Superior temporal gyrus (tissue), 1 donor: ENCODE measurements at regions not wholly inside any gene's neighbourhood (a gene's known extent, or its start where the extent isn't known, plus 50 kb on each side); places are given as distances from the start of the nearest gene placed in this dataset.
A peak's percentile ranks its signal among the peaks of the same experiment; 100 is the strongest.
"Not testable (repeated sequence)": the region's sequence is repeated elsewhere in the genome, so short reads cannot be mapped to it uniquely, and the experiment has no call there.

Experiments used
- DNase-seq: peaks from one replicate; pipeline ENCODE4 v3.0.0-alpha.2; 2016; ENCODE audit errors: extremely low spot score

GRCh38 chr2:113386780-113387433, 50.6 kb upstream of the ZNG1B start:
- DNase-seq: not testable (repeated sequence)

GRCh38 chr2:113379621-113380020, 57.9 kb upstream of the ZNG1B start:
- not testable (repeated sequence) for DNase-seq

- DNase-seq: peak; percentile 27
Observed at GRCh38 chr2:113376913-113377445, 60.5 kb upstream of the ZNG1B start.

GRCh38 chr2:113376253-113376912, 61.1 kb upstream of the ZNG1B start:
- no peak for DNase-seq

- not testable (repeated sequence) for DNase-seq
Observed at GRCh38 chr2:113374857-113375256, 62.6 kb upstream of the ZNG1B start.

DNA sequence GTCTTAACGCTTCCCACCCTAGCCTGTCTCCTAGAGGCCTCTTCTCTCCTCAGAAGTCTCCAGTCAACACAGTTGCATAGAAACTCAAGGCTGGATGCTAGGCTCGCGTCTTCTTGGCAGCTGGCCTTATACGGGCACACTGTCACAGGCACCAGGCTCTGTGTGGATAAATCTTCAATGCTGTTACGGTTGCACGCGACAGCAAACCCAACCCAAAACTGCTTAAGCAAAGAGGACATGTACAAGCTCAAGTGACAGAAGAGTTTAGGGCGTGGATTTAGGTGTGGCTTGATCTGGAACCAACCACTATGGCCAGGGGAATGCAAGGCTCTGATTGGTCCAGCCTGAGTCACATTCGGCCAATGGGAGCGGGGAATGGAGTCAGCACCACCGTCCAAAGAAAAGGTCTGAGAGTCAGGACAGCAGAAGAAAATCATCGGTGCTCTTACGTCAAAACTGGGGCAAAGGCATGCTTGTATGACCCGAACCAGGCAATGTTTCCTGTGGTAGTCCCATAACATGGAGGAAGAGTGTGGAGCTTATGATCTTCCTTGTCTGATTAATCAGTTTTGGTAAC, 65.1 kb upstream of the ZNG1B start:
- not testable (repeated sequence) for DNase-seq

DNA sequence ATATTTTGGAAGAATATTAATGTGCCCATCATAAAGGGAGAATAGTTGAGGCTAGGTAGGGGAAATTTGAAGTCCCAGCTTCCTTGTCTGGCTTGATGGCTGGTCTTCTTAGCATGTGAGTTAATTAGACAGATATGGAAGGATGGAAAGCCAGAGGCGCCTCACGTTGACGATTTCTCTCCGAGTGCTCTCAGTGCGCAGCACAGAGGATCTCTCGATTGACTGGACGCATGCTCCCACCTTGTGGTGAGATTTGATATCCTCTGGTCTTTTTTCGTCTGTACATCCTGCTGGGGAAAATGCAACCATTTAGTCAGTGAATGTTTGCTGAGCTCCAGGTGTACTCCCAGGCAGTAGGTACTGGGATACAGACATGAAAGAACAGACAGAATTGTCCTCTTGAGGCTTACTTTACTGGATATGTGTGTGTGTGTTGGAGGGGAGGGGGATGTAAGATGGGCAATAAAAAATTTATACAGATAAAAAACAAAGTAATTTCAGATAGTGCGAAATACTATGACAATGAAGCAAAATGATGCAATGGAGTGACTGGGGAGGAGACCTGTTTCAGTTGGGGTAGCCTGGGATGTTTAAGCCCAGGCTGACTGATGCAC, 66.9 kb upstream of the ZNG1B start:
- peak; percentile 87 for DNase-seq

GRCh38 chr2:113370030-113370429, 67.5 kb upstream of the ZNG1B start:
- no peak for DNase-seq

GRCh38 chr2:113368581-113368980, 68.9 kb upstream of the ZNG1B start:
- DNase-seq: not testable (repeated sequence)

DNA sequence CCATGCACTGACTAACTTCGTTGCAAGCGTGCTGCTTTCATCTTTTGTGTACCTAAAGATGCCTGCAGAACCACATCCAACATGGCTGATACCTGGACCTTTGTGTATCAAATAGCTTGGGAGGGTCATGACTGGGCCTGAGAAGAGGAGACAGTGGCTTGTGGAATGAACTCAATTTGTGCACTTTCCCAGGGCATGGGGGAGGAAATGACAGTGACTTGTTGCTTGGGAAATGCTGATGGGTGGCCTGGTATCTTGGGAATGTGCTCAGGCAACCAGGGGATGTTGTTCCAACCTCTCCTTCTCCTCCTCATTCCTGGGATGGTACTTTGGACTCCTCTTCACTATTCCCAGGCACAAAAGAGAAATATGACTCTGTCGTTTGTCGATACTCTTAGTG, 70.7 kb upstream of the ZNG1B start:
- DNase-seq: not testable (repeated sequence)

DNA sequence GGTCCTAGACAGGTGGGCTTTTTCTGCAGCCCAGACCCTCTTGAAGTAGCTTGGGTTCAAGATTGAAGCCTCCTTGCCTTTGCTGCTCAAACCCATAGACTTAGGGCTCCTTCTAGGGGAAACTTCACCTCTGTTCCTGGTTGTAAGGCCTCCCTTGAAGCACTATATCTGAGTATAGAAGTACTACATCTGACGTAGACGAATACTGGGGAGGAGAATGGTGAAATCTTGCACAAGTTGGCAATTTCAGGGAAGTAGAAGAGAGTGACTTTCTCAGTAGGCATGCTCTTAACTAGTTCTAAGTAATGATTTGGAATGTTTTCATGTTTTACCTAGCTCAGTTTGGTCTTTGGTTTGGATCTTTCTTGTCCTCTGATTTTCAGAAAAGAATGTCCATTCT, 71.7 kb upstream of the ZNG1B start:
- not testable (repeated sequence) for DNase-seq

DNA sequence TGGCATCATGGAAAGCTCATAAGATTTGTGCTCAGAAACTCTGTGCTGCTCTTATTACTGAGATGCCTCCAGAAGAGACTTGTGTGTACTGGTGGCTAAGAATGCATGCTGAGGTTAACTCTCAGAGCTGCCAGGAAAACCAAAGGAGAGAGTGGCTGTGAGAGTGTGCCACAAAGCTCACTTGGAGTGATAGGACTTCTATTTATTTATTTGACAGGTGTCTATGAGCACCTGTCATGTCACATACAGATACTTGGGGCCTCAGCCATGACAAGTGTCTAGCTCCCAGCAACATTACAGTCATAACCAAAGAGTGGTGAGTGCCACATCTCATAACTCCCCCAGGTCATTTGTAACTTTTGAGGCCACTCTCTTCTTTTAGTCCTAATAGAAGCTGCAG, 72.2 kb upstream of the ZNG1B start:
- not testable (repeated sequence) for DNase-seq

- DNase-seq: no peak
Observed at GRCh38 chr2:113361051-113361450, 76.4 kb upstream of the ZNG1B start.

DNA sequence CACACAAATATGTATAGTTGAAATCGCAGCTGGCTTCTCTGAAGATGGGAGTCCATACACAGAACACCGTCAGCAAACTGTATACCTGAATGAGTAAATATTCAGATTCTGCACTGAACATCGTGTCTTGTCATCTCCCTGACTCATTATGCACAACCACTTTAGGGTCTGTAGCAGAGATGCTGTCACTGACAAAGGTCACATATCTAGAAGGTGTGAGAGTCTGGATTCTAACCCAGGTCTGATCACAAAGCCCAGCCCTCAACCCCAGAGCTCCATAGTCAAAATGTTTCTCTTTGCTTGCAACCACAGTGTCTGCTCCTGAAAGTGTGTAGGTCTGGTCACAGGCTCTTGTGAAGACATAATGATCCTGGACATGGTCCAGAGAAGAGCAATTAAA, 78.3 kb upstream of the PAX8 start:
- no peak for DNase-seq

DNA sequence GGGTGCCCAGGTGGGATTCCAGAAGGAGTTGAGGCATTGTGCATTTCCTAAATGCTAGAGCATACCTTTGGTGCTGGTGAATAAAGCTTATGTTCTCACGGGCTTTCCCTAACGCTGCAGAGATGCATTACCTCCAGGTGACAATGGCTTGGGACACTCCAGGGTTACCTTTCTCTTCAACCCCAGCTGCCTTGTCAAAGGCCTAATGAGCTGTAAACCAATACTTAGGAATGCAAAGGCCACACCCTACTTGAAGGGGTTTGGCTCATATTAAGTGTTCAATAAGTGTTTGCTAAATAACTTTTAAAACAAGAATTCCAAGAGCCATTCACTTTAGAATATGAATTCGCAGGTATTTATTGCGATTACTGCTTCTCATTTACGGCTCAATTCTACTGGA, 77.6 kb upstream of the PAX8 start:
- not testable (repeated sequence) for DNase-seq

- DNase-seq: not testable (repeated sequence)
Observed at GRCh38 chr2:113355339-113356015, 76.8 kb upstream of the PAX8 start.

GRCh38 chr2:113351375-113352355, 72.9 kb upstream of the PAX8 start:
- DNase-seq: no peak

GRCh38 chr2:113343800-113344199, 65.1 kb upstream of the PAX8 start:
- not testable (repeated sequence) for DNase-seq

DNA sequence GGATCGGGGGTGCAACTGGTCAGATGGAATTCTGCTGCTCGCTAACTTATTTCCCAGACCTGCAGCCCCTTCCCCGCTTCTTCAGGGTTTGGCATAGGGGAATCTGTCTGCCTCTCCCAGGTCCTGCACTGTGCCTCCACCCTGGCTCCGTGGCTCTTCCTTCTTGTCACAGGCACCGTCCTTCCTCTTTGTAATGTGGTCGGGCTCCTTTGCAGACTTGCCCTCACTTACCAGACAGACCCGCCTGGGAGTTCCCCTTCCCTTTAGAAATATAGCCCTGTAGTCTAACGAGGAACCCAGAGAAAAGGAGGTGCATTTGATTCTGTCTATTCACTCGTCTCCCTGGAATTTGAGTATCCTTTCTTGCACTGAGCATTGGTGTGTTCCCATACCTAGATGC, 63.9 kb upstream of the PAX8 start:
- DNase-seq: no peak

DNA sequence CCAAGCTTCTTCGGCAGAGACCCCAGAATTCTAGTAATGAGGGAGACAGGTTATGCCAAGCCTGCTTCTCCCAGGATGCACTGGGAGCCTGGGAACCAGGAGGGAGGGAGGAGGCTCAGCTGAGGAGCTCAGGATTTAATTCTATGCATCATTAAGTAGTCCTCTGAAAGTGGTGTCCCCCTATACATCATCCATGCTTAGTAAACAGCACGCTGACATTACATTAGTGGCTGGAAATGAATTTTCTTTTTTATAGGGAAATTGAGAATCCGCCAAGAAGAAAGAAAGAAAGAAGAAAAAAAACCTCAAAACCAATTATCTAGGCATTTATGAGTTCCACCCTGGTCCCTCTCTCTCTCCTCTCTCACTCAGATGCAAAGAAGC, 63.1 kb upstream of the PAX8 start:
- DNase-seq: not testable (repeated sequence)
